Hematopoietic multipotent progenitor cell treated with erythropoietin and hydrocortisone succinate and interleukin-3 and kit ligand, for 17 days (in vitro differentiated cells): ENCODE measurements at regions not wholly inside any gene's neighbourhood (a gene's known extent, or its start where the extent isn't known, plus 50 kb on each side); places are given as distances from the start of the nearest gene placed in this dataset.

Experiments
- DNase-seq: peaks from one replicate; pipeline ENCODE4 v3.0.0-alpha.2; 2015; ENCODE audit warnings: low spot score

DNA sequence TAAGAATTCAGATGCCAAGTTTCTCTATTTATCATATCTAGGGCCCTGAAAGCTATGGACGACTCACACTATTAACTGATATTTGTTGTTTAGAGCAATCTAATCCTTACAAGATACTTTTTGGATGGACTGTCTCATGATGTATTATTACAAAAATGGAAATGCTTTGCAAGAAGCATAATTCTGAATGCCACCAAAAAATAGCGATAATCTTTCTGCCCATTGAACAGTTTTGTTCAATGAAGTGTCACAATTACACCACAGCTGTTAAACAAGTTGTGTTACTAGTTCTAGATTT lies 460.4 kb upstream of the JARID2 start:
- no peak for DNase-seq

DNA sequence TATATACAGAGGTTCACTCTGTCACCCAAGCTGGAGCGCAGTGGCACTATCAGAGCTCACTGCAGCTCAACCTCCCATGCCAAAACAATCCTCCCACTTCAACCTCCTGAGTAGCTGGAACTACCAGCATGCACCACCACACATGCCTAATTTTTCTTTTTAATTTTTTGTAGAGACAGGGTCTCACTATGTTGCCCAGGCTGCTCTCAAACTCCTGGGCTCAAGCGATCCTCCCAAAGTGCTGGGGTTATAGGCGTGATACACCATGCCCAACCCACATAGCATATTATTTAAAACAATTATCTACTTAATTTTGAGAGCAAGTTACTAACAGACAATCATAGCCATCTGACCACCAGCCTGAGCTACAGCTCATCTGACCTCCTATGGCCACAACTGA lies 459.9 kb upstream of the JARID2 start:
- no peak for DNase-seq

DNA sequence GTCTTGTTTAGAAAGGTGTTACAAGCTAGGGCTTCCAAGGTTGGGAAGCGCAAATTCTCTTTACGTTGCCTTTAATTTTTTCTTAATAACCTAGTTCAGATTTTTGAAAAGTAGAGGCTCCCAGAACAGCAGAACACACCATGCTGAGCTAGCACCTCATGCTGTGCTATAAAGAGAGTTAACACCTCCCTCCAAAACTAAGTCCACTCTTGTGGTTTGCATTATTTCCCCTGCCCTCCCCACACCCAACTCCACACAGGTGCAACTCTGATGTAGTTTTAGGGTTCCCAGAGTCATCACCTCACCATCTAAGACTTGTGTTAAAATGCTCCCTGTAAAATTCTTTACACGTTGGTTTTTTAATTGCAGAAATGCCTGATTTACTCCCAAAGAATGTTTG lies 459.4 kb upstream of the JARID2 start:
- no peak for DNase-seq

DNA sequence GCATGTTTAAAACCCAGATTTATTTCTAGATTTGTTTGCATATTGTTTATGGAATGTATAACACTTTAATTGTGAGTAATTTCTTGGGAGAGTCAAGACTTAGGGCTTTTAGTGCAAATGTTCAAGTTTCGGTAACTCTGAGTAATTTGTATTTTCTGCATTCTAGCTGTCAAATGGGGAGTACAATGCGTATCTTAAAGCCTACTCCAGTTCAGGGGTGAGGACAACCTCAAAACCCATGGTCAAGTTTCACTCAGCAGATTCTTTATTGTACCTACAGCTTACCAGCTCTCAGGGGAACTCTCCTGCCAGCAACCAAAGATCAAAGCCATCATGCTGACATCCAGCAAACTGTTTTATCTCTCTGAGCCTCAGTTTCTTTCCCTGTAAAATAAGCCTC lies 458.6 kb upstream of the JARID2 start:
- no peak for DNase-seq

DNA sequence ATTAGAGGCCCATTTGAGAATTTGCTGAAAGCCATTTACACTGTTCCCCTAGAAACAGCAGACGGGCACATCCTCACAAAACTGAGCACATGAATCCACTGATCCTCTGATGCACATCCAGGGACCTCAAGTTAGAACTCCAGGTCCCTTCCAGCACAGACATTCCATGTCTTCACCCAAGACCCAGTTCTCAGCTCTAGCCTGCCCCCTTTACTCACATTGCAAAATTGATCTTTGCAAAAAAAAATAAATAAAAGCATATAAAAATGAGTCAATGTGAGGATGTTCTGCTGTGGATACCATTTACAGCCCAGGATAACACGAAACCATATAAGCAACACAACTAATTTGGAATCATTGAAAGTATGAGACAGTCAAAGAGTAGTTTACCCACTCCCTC lies 458.2 kb upstream of the JARID2 start:
- no peak for DNase-seq

DNA sequence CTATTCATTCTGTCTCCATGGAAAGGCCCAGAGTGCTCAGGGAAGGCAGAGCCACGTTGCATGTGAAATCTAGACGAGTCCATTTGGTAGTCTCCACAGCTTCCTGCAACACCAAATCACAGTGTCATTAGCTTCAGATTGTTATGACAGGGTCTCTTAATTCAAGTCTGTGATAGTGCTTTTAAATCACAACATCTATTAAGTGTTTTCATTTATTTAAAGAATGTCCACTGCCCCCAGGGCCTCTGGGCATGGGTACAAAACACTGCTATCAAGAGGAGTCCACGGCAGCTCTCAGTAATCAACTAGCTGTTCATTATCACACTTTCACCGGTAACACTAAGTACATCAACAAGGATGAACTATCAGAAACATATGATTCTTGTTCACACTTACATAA lies 455.9 kb upstream of the JARID2 start:
- DNase-seq, result no peak

DNA sequence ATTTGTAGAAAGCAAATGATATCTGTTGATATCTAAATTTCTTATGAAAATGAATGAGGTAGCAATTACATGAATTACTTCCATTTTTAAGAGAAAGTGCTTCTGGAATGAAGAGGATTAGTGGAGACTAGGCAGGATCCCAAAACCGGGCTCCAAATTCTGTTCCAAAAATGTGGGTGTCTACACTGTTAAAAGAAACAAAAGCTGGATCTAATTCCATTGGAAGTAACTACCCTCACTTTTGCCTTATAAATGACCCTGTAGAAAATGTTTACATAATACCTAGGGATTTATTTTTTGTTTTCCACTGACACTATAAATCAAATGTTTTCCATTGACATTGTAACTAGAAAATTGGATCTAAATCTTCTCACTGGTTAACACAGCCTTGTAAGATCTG lies 454.9 kb upstream of the JARID2 start:
- DNase-seq, result no peak

DNA sequence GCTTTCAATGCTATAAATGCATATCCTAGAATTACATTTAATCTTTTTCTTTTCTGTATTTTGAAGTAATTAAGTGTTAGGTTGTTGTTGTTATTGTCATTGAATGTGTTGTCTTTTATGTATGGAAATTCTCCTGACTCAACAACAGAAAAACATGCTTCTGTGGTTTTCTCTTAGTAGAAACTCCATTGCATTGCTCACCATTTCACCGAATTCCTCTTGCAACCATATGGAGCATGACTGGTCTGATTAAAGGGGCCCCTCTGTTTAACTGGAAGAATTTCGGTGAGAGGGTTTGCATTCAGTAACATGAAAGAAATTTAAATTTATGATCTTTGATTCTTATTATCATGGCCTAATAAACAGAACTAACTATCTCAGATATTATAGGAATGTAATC lies 454.3 kb upstream of the JARID2 start:
- no peak for DNase-seq

DNA sequence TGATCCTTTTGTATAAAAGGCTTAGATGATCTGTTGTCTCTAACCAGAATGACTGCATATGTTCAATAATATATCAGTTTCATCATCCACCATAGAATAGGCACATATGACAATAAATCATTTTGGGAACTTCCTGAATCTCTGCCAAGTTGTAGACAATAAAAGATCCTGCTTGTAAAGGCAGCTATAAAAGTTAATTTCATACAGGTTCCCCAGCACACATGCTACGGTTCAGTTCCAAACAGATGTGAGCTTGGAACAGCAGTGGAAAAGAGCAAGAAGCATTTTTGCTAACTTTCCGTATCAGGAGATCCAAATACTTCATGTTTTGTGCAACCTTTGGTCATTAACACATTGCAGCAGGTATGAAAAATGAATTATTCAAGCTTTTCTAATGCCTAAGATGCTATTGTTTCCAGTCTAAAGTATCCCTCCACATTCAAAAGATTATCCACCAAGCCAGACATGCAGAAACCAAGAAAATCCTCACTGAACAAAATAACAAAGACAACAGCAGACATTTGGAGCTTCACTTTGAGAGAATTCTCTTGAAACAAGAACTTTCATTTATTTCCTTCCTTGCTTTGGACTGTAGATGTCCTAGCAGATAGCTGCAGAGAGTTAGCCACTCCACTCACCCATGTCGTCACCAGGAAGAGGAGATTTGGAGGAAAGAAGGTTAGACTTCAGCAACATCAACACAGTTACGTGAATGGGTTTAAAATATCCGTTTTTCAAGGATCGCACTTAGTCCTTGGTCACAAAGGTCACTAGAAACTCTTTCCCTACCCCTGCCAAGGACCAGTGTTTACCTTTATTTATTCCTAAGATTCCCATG lies 453.5 kb upstream of the JARID2 start:
- no peak for DNase-seq

DNA sequence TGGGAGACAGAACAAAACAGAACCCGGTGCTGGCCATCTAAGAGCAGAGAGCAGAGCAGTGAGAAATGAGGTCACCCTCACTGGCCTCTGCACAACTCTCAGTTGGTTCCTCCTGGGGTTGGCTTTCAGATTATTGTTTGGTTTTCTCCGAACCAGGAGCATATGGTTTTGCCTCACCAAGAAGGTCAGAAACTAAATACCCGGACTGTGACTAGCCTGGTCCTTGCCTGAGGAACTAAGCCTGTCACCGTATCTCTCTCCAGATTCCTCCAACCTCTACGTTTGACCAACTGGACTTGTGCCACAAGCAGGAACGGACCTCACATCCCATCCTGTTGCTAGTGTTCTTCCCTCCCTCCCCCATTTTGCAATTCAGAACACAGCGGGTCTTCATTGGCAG lies 450.4 kb upstream of the JARID2 start:
- DNase-seq, result no peak

DNA sequence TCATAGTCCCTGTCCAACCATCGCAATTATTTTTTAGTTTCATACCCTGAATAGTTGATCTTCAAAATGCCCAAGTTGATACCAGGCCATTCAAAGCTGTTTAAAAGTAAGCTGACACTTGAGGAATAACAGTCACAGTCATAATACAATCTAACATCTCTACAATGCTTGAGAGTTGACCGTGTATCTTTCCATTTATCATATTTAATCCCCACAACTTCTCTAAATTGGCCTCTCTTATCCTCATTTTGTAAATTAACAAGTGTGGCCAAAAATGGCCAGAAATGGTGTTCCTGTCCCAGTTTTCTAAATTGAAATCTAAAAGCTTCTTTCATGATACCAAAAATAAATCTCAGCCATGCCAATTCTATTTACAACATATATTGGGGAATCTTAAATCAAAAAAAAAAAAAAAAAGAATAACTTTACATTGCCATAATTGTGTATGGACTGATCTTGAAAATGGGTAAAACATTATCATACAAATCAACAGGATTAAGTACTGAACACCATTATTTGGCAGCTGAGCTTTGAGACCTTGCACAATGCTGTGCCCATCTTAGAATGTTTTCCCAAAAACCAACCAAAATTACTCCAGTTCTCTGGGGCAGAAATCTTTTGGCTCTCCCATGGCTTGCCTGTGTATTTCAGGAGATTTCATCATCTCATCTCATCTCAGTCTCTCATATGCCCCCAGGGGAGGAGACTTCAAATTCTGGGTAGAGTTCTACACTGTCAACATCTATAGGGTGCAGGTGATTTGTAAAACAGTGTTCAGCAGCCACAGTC lies 448.7 kb upstream of the JARID2 start:
- no peak for DNase-seq

DNA sequence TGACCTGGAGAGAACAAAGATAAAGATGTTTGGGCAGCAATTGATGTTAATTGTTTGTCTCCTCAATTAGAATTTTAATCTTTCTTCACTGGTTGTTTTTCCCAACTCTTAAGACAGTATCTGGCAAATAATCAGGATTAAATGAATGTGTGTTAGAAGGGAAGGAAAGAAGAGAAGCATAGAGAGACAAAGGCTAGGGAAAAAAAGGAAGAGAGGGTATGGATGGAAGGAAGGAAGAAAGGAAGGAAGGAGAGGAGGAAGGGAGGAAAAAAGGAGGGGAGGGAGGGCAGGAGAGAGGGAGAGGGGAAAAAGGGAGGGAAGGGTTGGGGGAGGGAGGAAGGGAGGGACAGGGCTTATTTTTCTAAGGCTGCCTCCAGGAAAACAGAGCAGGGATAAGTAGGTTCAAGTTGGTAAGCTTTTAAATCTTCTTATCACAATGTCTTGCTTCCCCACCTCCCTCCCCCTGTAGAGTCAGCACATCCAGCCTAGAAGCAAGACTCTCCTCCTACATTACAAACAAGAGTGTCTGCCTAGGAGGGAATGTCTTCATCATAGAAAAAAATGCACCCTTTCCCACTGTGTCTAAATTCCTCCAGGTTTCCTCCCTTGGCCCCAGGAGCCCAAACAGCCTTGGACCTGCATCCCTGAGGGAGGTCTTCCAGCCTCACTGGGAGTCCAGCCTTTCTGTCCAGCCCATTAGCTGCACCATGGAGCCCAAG lies 447.8 kb upstream of the JARID2 start:
- no peak for DNase-seq

DNA sequence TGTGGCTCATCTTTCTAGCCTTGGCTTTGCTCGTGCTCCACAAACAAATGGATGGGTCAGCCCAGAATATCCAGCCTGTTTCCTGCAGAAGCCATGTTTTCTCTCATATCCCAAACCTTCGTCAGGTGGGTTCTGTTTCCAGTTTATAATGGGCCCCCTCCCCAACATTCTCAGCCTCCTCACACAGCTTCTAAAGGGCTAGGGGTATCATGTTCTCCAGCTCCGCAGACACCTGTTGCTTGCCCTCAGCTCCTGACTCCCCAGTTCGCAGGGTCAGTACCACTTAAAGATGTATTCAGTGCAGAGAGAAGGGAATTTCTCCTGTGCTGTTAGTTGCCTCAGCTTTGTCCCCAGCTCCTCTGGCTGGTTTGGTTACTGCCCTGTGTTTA lies 447.3 kb upstream of the JARID2 start:
- no peak for DNase-seq

DNA sequence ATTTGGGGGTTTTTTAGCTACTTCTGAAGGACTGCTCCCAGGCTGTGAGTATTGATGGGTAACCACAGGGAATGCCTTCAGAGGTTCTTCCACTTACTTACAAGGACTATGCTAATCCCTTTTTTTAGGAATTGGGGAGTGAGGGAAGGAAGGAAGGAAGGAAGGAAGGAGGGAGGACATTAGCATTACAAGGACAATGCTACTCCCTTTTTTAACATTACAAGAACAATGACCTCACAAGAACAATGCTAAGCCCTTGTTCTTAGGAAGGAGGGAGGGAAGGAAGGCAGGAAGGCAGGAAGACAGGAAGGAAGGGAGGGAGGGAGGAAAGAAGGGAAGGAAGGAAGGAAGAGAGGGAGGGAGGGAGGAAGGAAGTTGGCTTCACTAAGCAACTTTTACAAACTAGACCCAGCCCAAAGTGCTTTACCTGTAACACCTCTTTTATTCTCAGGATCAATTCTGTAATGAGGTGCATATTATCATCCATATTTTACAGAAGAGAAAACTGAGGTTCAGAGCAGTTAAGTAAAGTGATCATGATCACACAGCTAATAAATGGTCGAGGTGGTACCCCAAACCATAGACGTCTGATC lies 446.8 kb upstream of the JARID2 start:
- no peak for DNase-seq

DNA sequence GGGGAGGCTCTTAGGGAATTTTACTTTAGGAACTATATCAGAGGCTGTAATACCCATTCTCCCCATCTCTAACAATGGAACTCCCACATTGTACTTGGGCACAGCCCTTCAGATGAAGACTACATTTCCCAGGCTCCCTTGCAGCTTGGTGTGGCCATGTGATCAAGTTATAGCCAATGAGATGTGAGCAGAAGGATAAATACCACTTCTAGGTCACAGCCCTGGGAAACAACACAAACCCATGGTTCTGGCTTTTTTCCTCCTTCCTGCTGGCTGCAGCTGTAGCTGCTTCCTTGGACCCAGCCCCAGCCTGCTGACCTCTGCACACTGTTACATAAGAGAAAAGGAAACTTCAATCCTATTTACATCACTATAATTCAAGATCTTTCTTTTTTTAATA lies 445.9 kb upstream of the JARID2 start:
- DNase-seq, result peak; percentile 49

DNA sequence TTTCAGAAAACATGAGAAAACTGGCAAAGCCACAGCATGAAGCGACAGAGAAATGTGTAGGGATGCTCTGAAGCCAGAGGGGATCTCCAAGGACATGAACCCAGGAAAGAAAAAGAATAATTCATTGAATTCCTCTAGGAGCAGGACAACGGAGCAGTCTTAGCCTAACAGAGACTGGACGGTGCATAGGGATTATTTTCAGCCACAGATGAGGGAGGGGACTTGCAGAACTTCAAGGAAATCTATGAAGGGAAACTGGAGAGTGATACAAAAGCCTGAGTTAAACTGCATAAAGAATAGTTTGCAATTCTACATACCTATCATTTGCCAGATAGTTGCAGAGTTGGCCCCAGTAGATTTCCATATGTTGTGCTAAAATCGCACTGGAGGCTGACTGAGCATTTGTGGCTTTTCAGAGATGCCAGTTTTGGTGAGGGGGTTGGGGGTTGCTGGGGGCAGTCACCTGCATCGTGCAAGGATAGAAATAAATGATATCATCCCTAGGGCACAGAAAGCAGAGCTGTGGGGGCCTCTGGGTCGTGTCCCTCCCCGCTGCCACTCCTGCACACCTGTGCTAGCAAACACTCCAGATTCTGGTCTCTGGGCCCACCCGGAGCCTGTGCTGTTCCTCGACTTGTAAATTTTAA lies 443.2 kb upstream of the JARID2 start:
- no peak for DNase-seq

DNA sequence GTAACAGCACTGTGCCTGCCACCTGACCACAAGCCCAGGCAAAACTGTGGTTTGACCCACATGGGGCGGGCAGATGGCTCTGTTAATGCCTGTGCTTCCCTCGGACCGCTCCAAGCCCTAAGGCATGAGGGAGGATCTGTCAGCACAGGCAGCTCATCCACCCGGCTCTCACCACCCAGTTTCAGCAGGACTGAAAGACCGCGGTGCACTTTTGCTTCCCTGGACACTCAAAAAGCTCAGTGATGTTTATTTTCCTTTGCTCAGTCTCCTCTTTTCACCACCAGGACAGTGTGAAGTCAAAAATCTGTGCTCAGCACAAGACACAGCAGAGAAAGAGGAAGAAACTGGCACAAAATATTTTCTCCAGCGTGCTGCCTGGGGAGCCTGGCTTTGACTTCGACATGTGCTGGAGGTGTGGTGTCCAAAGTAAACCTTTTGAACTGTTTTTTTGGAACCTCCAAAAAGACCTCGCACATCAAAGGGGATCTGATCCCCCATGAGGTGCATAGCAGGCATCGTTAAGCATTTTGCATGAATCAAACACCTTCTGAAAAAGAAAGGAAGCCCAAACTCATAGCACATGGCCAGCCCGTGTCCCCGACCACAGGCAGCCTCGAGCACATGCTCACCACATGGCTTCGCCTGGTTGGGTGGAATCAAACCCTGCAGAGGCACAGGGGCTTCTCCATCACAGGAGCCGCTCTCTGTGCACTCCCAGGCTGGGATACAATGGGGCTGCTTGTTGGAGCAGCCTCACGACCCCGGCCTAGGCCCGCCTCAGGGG lies 441.7 kb upstream of the JARID2 start:
- DNase-seq, result no peak

DNA sequence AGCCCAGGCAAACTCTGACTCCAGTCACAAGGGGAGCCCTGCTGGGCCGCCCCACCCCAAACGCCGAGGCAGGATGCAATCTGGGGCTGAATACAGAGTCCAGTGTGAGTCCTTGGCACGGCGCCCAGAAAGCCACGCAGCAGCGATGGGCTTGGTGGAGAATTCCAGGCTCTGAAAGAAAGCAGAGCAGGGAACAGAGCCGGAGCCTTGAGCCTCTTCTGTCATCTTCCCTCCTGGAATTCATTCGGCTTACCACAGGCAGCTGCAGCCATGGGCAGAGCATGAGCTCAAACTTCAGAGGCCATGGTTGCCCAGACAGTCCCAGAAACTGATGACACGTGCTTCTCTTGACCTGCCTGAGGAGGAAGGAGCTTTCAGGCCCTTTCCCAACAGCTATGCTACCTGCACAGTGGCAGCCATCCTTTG lies 441.1 kb upstream of the JARID2 start:
- DNase-seq, result no peak

DNA sequence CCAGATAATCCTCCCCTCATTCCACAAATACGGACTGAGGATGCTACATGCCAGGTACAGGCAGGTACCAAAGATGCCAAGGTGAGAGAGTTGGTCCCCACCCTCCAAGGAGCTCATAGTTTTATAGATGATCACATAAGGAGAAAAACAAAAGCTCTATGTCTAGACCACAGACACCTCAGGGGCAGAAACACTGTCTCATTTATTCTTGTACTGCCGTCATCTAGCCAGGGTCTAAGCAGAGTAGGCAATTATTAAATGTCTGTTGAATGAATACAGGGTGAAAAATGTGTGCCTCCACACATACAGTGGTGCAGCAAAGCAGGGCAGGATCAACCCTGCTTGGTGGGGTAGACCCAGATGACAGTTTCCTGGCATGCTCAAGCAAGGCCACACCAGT lies 439.8 kb upstream of the JARID2 start:
- DNase-seq, result no peak

DNA sequence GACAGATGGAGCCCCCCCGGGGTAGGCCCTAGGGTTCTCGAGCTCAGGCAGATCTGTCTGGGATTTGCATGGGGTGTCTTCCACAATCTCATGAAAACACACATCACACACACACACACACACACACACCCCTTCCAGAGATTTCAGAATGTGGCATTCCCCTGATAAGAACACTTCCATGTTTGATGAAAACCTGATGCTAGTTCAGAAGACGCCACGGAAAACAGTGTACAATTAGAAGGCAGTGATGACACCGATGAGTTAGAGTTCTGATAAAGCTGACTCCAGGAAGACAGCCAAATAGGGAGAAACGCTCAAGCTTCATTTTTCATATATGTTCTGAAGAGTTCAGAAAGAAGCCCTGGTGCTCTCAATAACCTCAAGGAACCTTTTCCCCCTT lies 438.7 kb upstream of the JARID2 start:
- DNase-seq, result no peak

DNA sequence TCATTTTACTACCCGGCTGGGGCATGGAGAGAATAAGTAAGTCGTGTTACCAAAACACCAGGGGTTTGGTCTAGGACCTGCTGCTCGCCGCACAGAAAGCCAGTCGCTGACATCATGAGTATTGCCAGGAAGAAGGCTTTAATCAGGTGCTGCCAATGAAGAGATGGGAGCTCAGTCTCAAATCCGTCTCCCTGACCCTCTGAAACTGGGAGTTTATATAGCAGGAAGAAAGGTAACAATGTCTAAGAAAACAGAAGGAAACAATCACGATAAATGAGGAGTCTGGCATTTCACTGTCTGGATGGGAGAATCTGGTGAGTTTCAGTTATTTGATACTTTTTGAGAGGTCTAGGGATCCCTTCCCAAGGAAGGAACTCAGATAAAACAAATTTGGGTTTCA lies 437.9 kb upstream of the JARID2 start:
- no peak for DNase-seq
